NCI-H2196 (cell line): ENCODE measurements at regions not wholly inside any gene's neighbourhood (a gene's known extent, or its start where the extent isn't known, plus 50 kb on each side); places are given as distances from the start of the nearest gene placed in this dataset.
"Not testable (repeated sequence)": the region's sequence is repeated elsewhere in the genome, so short reads cannot be mapped to it uniquely, and the experiment has no call there.

Source experiments
- DNase-seq: peaks from one replicate; lab custom pipeline; 2025; ENCODE audit not compliant: unreplicated experiment; lab: John Stamatoyannopoulos, UW

- DNase-seq, result no peak
Observed at GRCh38 chr10:32143302-32143847, 87.2 kb upstream of the KIF5B start.

GRCh38 chr10:32142646-32143045, 86.4 kb upstream of the KIF5B start:
- no peak for DNase-seq

GRCh38 chr10:32141018-32141807, 85.0 kb upstream of the KIF5B start:
- DNase-seq, result peak; percentile 21

GRCh38 chr10:32140403-32140802, 84.2 kb upstream of the KIF5B start:
- no peak for DNase-seq

- DNase-seq, result no peak
Observed at GRCh38 chr10:32139223-32140073, 83.2 kb upstream of the KIF5B start.

- not testable (repeated sequence) for DNase-seq
Observed at GRCh38 chr10:32136927-32137326, 80.7 kb upstream of the KIF5B start.

GRCh38 chr10:32135796-32136195, 79.6 kb upstream of the KIF5B start:
- not testable (repeated sequence) for DNase-seq

GRCh38 chr10:32132357-32132946, 76.2 kb upstream of the KIF5B start:
- DNase-seq, result no peak

GRCh38 chr10:32131388-32131787, 75.2 kb upstream of the KIF5B start:
- DNase-seq, result no peak

GRCh38 chr10:32130788-32131187, 74.6 kb upstream of the KIF5B start:
- DNase-seq, result no peak

GRCh38 chr10:32125023-32125422, 68.8 kb upstream of the KIF5B start:
- DNase-seq, result no peak

- DNase-seq, result no peak
Observed at GRCh38 chr10:32123021-32123420, 66.8 kb upstream of the KIF5B start.

GRCh38 chr10:32121648-32122047, 65.4 kb upstream of the KIF5B start:
- DNase-seq, result no peak

GRCh38 chr10:32120147-32120546, 63.9 kb upstream of the KIF5B start:
- no peak for DNase-seq

- no peak for DNase-seq
Observed at GRCh38 chr10:32114508-32114907, 58.3 kb upstream of the KIF5B start.

GRCh38 chr10:32112055-32112454, 55.8 kb upstream of the KIF5B start:
- DNase-seq, result no peak

- DNase-seq, result no peak
Observed at GRCh38 chr10:32111585-32111984, 55.4 kb upstream of the KIF5B start.

GRCh38 chr10:32110790-32111189, 54.6 kb upstream of the KIF5B start:
- DNase-seq, result no peak

GRCh38 chr10:32109603-32110002, 53.4 kb upstream of the KIF5B start:
- no peak for DNase-seq
